ENCODE measurements at regions not wholly inside any gene's neighbourhood (a gene's known extent, or its start where the extent isn't known, plus 50 kb on each side); places are given as distances from the start of the nearest gene placed in this dataset.
A peak's percentile ranks its signal among the peaks of the same experiment; 100 is the strongest.

DNA sequence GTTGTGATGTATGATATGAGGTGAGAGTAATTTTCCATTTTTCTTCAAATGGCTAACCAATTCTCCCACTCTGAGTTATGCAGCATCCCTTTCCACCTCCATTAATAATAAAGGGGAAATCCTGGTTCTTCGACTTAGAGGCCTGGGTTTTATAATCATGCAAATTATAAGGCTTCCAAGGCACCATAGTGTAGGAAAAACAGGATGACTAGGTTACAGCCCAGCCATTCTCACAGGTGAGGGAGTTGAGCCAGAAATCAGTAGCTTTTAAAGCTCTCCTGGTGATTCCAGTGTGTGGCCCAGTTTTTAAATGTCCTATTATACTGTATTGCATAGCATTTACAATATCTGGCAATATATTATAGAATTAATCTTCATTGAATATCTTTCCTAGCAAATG is 203.1 kb downstream of the ARHGEF9 start:
- no peaks in the 10 kb centered on the region for H3K27me3 Mint-ChIP-seq (ENCODE audit: low read depth)
- H3K27ac Mint-ChIP-seq: no peak overlapping the region
- H3K9me3 Mint-ChIP-seq: 0 out of 2 replicates have a peak, but pooled peaks cover 4% of the 10 kb centered on the region
- H3K36me3 Mint-ChIP-seq: no peaks in the 10 kb centered on the region
- TF ChIP-seq, protein P1, sequence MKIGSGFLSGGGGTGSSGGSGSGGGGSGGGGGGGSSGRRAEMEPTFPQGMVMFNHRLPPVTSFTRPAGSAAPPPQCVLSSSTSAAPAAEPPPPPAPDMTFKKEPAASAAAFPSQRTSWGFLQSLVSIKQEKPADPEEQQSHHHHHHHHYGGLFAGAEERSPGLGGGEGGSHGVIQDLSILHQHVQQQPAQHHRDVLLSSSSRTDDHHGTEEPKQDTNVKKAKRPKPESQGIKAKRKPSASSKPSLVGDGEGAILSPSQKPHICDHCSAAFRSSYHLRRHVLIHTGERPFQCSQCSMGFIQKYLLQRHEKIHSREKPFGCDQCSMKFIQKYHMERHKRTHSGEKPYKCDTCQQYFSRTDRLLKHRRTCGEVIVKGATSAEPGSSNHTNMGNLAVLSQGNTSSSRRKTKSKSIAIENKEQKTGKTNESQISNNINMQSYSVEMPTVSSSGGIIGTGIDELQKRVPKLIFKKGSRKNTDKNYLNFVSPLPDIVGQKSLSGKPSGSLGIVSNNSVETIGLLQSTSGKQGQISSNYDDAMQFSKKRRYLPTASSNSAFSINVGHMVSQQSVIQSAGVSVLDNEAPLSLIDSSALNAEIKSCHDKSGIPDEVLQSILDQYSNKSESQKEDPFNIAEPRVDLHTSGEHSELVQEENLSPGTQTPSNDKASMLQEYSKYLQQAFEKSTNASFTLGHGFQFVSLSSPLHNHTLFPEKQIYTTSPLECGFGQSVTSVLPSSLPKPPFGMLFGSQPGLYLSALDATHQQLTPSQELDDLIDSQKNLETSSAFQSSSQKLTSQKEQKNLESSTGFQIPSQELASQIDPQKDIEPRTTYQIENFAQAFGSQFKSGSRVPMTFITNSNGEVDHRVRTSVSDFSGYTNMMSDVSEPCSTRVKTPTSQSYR (CRISPR knock-in tag; IDR thresholded peaks at IDR 0.05): no peak
- TF ChIP-seq ZNF423 (CRISPR knock-in tag; IDR thresholded peaks at IDR 0.05) (no peak), PRRX2 (CRISPR knock-in tag; IDR thresholded peaks at IDR 0.05) (no peak), ZBTB21 (CRISPR knock-in tag; IDR thresholded peaks at IDR 0.05; ENCODE audit: borderline replicate concordance) (no peak), ZNF671 (CRISPR knock-in tag; IDR thresholded peaks at IDR 0.05) (no peak), RELA (CRISPR knock-in tag; IDR thresholded peaks at IDR 0.05; ENCODE audit: borderline replicate concordance) (no peak), GTF2I (CRISPR knock-in tag; conservative IDR thresholded peaks at IDR 0.05) (no peak), SOX15 (CRISPR knock-in tag; IDR thresholded peaks at IDR 0.05) (no peak), HMGA2 (CRISPR knock-in tag; IDR thresholded peaks at IDR 0.05) (no peak)
- TF ChIP-seq, protein P2, sequence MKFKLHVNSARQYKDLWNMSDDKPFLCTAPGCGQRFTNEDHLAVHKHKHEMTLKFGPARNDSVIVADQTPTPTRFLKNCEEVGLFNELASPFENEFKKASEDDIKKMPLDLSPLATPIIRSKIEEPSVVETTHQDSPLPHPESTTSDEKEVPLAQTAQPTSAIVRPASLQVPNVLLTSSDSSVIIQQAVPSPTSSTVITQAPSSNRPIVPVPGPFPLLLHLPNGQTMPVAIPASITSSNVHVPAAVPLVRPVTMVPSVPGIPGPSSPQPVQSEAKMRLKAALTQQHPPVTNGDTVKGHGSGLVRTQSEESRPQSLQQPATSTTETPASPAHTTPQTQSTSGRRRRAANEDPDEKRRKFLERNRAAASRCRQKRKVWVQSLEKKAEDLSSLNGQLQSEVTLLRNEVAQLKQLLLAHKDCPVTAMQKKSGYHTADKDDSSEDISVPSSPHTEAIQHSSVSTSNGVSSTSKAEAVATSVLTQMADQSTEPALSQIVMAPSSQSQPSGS (CRISPR knock-in tag; IDR thresholded peaks at IDR 0.05; ENCODE audit: borderline replicate concordance, low read depth): no peak
- TF ChIP-seq, protein P3, sequence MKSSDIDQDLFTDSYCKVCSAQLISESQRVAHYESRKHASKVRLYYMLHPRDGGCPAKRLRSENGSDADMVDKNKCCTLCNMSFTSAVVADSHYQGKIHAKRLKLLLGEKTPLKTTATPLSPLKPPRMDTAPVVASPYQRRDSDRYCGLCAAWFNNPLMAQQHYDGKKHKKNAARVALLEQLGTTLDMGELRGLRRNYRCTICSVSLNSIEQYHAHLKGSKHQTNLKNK (CRISPR knock-in tag; IDR thresholded peaks at IDR 0.05): no peak
- TF ChIP-seq, protein P4, sequence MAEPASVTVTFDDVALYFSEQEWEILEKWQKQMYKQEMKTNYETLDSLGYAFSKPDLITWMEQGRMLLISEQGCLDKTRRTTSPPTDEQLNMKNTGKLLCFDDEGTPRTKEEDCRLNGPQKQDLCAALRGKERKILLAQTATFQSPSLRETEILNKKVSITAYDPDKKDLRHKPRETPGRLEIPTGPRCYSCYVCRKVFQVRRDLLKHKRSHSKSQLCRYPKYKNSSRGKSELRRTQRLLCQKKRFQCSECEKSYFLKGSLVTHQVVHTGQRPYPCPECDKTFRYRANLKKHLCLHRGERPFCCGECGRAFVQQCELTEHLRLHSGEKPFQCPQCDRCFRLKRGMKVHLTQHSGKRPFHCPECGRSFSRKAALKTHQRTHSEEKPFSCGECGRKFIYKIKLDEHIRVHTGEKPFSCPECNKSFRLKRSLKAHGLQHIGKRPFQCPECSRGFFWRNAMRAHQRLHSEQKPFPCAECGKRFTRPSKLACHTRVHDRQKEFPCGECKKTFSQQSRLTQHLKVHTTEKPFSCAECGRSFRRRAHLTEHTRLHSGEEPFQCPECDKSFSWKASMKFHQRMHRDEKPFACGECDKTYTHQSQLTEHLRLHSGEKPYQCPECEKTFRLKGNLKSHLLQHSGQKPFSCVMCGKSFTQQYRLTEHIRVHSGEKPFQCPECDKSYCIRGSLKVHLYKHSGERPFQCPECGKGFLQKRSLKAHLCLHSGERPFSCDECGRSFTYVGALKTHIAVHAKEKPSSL (CRISPR knock-in tag; conservative IDR thresholded peaks at IDR 0.05): no peak
- TF ChIP-seq, protein P5, sequence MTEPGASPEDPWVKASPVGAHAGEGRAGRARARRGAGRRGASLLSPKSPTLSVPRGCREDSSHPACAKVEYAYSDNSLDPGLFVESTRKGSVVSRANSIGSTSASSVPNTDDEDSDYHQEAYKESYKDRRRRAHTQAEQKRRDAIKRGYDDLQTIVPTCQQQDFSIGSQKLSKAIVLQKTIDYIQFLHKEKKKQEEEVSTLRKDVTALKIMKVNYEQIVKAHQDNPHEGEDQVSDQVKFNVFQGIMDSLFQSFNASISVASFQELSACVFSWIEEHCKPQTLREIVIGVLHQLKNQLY (CRISPR knock-in tag; IDR thresholded peaks at IDR 0.05): no peak
- TF ChIP-seq, protein P6, sequence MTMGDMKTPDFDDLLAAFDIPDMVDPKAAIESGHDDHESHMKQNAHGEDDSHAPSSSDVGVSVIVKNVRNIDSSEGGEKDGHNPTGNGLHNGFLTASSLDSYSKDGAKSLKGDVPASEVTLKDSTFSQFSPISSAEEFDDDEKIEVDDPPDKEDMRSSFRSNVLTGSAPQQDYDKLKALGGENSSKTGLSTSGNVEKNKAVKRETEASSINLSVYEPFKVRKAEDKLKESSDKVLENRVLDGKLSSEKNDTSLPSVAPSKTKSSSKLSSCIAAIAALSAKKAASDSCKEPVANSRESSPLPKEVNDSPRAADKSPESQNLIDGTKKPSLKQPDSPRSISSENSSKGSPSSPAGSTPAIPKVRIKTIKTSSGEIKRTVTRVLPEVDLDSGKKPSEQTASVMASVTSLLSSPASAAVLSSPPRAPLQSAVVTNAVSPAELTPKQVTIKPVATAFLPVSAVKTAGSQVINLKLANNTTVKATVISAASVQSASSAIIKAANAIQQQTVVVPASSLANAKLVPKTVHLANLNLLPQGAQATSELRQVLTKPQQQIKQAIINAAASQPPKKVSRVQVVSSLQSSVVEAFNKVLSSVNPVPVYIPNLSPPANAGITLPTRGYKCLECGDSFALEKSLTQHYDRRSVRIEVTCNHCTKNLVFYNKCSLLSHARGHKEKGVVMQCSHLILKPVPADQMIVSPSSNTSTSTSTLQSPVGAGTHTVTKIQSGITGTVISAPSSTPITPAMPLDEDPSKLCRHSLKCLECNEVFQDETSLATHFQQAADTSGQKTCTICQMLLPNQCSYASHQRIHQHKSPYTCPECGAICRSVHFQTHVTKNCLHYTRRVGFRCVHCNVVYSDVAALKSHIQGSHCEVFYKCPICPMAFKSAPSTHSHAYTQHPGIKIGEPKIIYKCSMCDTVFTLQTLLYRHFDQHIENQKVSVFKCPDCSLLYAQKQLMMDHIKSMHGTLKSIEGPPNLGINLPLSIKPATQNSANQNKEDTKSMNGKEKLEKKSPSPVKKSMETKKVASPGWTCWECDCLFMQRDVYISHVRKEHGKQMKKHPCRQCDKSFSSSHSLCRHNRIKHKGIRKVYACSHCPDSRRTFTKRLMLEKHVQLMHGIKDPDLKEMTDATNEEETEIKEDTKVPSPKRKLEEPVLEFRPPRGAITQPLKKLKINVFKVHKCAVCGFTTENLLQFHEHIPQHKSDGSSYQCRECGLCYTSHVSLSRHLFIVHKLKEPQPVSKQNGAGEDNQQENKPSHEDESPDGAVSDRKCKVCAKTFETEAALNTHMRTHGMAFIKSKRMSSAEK (CRISPR knock-in tag; IDR thresholded peaks at IDR 0.05; ENCODE audit: borderline replicate concordance): no peak
- TF ChIP-seq, protein P7, sequence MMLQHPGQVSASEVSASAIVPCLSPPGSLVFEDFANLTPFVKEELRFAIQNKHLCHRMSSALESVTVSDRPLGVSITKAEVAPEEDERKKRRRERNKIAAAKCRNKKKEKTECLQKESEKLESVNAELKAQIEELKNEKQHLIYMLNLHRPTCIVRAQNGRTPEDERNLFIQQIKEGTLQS (CRISPR knock-in tag; conservative IDR thresholded peaks at IDR 0.05): no peak
- TF ChIP-seq, protein P8, sequence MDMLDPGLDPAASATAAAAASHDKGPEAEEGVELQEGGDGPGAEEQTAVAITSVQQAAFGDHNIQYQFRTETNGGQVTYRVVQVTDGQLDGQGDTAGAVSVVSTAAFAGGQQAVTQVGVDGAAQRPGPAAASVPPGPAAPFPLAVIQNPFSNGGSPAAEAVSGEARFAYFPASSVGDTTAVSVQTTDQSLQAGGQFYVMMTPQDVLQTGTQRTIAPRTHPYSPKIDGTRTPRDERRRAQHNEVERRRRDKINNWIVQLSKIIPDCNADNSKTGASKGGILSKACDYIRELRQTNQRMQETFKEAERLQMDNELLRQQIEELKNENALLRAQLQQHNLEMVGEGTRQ (CRISPR knock-in tag; IDR thresholded peaks at IDR 0.05): no peak
- TF ChIP-seq, protein P9, sequence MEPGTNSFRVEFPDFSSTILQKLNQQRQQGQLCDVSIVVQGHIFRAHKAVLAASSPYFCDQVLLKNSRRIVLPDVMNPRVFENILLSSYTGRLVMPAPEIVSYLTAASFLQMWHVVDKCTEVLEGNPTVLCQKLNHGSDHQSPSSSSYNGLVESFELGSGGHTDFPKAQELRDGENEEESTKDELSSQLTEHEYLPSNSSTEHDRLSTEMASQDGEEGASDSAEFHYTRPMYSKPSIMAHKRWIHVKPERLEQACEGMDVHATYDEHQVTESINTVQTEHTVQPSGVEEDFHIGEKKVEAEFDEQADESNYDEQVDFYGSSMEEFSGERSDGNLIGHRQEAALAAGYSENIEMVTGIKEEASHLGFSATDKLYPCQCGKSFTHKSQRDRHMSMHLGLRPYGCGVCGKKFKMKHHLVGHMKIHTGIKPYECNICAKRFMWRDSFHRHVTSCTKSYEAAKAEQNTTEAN (CRISPR knock-in tag; IDR thresholded peaks at IDR 0.05): no peak
- TF ChIP-seq, protein P10, sequence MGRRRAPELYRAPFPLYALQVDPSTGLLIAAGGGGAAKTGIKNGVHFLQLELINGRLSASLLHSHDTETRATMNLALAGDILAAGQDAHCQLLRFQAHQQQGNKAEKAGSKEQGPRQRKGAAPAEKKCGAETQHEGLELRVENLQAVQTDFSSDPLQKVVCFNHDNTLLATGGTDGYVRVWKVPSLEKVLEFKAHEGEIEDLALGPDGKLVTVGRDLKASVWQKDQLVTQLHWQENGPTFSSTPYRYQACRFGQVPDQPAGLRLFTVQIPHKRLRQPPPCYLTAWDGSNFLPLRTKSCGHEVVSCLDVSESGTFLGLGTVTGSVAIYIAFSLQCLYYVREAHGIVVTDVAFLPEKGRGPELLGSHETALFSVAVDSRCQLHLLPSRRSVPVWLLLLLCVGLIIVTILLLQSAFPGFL (CRISPR knock-in tag; IDR thresholded peaks at IDR 0.05; ENCODE audit: borderline replicate concordance): no peak
- TF ChIP-seq, protein P11, sequence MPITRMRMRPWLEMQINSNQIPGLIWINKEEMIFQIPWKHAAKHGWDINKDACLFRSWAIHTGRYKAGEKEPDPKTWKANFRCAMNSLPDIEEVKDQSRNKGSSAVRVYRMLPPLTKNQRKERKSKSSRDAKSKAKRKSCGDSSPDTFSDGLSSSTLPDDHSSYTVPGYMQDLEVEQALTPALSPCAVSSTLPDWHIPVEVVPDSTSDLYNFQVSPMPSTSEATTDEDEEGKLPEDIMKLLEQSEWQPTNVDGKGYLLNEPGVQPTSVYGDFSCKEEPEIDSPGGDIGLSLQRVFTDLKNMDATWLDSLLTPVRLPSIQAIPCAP (CRISPR knock-in tag; IDR thresholded peaks at IDR 0.05): no peak
- peak; percentile 60 for ATAC-seq
- ChIA-PET POLR2A (interaction anchor here (0.7 kb wide), 1 partner anchor 21 kb away, joined by 3 read pairs; no protein-coding TSS in a partner anchor), CTCF (no interaction called here)
- DNase-seq (ENCODE audit: low spot score): no peak
- H3K4me3 Mint-ChIP-seq: no peak overlapping the region
- peaks cover 41% of the 10 kb centered on the region for H3K4me1 Mint-ChIP-seq

Measured in WTC11 (cell line).